ENCODE measurements at regions not wholly inside any gene's neighbourhood (a gene's known extent, or its start where the extent isn't known, plus 50 kb on each side); places are given as distances from the start of the nearest gene placed in this dataset.

DNA sequence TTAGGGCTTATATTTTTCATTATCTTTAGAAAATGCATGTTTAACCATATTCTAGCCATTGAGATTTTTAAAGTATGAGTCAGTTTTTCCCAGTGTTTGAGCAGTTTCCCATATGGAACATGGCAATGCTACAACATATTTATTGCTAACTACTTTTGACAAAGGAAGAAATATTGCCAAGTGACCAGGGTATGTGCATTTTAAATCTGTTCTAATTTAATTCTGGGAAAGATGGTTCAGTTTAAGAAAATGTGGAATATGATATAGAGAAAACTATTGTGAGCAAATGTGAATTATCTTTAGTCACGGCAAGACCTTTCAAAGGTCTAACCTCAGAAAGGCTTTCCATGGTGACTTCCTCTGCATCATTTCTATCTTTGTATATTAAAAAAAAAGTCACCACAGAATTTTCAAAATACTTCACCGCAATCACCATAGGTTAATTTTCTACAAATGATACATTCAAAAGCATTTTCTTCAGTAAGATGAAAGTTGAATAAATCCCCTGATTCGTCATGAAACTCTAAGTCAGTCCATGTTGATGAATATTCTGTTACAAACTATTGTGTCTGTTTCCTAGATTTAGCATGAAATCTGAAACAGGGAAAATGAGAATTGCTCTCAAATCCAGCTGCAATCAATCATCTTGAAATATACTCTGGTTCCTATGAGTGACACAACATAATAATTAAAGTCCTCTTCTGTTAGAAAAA, 2349.0 kb upstream of the TENM3 start:
- FAIRE-seq: no peak

DNA sequence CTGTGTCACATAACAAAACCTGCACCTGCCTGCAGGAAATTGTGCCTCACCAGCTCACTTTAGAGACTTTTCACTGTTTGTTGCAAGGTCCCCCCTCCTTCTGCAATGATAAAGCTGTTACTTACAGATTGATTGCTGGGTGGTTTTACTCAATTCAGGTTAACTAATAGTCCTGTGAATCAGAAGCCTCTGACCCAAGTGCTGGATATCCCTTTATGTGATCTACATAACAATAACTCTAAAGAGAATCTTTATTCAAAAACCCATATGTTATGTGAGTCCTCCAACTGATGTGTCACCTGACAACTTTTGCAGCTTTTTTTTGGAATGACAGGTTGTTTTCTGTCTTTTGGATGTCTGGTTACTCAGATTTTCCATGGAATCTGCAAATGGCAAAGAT, 2323.6 kb upstream of the TENM3 start:
- no peak for FAIRE-seq
- no peak for DNase-seq (ENCODE audit: extremely low spot score, insufficient read length, low read depth)

More for the DNA sequence above, 2349.0 kb upstream of the TENM3 start:
- DNase-seq (ENCODE audit: extremely low spot score, insufficient read length, low read depth): no peak

GRCh38 chr4:179927473-179927872, 2315.7 kb upstream of the TENM3 start:
- DNase-seq (ENCODE audit: extremely low spot score, insufficient read length, low read depth) (no peak), FAIRE-seq (no peak)

- no peak for FAIRE-seq
- DNase-seq (ENCODE audit: extremely low spot score, insufficient read length, low read depth): no peak
Measured at GRCh38 chr4:179941911-179942310, 2301.3 kb upstream of the TENM3 start.

DNA sequence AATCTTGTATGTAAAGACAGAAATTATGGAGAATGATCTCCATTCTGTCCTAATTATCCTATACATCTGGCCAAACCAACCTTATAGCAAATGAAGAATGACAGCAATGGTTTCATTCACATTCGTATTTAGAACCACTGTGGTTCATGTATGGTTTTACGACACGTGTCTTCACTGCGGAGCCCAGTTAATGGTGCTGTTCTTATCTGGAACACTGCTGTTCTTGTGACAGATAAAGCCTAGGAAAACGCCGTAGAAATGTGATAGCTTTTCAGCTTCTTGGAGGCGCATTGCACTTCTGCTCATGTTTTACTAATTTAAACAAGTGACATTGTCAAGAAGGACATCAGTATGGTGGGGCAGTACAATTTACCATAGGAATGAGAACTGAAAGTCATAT, 2266.4 kb upstream of the TENM3 start:
- no peak for DNase-seq (ENCODE audit: extremely low spot score, insufficient read length, low read depth)
- FAIRE-seq: no peak

- FAIRE-seq (no peak), DNase-seq (ENCODE audit: extremely low spot score, insufficient read length, low read depth) (no peak)
Measured at GRCh38 chr4:179977378-179977777, 2265.8 kb upstream of the TENM3 start.

DNA sequence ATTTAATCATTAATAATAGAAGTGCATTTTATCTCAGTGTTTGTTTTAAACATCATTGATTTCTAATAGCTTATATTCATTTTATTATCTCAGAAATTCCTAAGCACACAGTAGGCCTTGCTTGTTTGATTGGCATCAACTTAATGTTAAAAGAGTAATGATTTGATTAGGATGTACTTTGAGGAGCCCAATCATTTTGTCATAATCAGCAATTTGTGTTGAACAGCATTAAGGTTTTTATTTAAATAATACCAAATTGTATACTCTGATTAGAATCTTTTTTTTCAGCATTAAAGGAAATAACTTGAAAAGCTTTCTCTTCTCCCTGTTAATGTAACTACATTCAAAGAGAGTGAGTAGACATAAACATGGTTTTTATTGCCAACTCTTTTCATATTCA, 2262.0 kb upstream of the TENM3 start:
- FAIRE-seq: no peak
- no peak for DNase-seq (ENCODE audit: extremely low spot score, insufficient read length, low read depth)

GRCh38 chr4:179989975-179990374, 2253.2 kb upstream of the TENM3 start:
- FAIRE-seq (no peak), DNase-seq (ENCODE audit: extremely low spot score, insufficient read length, low read depth) (no peak)

DNA sequence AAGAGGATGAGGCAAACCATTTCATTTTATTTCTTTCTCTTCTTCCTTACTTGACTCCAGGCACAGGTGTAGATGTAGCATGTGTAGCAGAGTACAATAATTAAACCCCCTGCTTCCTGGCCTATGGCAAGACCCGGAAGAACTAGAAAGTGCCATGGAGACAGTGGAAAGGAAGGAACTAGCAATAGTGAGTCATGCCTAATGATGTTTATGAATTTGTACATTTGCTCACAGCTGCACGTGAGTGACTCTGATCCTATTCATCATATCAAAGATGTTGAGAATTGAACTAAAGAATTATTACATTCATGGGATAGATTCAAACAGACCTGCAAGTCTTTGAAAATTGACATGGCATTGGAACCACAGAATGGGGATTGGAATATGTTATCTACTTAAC, 2233.9 kb upstream of the TENM3 start:
- DNase-seq (ENCODE audit: extremely low spot score, insufficient read length, low read depth) (no peak), FAIRE-seq (no peak)

DNA sequence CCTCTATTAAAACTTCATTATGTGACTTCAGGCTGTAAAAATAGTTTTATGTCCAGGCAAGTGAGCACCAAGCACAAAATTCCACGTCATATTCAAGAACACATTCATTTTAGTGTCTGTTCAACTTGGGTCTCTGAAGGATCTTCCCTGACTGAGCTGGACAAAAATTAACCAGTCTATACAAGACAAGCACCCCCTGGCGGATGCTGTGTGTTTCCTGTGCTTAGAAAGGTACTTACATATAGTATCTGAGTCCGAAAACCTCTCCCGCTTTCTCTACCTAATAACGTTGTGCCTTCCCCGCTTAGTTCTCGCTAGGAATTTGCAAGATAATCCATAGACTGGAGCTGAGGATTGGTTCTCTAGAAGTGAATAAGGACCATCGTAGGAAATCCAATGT, 2214.5 kb upstream of the TENM3 start:
- no peak for DNase-seq (ENCODE audit: extremely low spot score, insufficient read length, low read depth)
- no peak for FAIRE-seq

- DNase-seq (ENCODE audit: extremely low spot score, insufficient read length, low read depth) (no peak), FAIRE-seq (no peak)
Measured at GRCh38 chr4:180031330-180031729, 2211.9 kb upstream of the TENM3 start.

- no peak for FAIRE-seq
- no peak for DNase-seq (ENCODE audit: extremely low spot score, insufficient read length, low read depth)
Measured at GRCh38 chr4:180041576-180041975, 2201.6 kb upstream of the TENM3 start.

DNA sequence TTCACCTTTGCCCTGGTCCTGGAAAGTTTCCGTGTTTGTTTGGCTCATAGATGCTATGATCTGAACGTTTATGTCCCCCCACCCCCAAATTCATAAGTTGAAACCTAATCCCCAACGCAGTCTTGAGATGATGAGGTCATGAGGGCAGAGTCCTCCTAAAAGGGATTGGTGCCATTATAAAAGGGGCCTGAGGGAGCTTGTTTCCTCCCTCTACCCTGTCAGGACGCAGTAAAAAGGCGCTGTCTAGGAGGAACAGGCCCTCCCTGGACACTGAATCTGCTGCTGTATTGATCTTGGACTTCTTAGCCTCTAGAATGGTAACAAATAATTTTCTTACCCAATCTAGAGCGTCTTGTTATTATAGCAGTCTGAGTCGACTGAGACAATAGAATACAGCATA, 2190.6 kb upstream of the TENM3 start:
- no peak for FAIRE-seq

DNA sequence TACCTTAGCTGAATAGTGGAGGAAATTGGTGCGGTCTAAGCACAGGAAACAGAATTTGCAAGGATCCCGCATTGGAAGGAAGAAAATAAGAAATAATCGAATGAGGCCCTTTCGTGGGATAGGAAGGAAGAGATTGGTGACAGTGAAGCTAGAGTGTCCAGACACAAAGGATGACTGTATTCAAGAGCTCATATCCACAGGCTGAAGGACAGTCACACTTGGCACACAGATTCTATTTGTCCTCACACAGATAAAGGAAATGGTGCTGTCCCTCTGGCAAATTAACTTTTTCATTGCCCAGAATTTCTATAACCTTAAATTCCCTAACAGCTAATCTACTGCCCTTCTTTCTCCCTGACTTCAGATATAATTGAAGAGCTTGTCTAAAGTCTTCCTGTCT, 2188.9 kb upstream of the TENM3 start:
- no peak for DNase-seq (ENCODE audit: extremely low spot score, insufficient read length, low read depth)

More for the DNA sequence above, 2190.6 kb upstream of the TENM3 start:
- no peak for DNase-seq (ENCODE audit: extremely low spot score, insufficient read length, low read depth)

GRCh38 chr4:180057299-180057721, 2185.9 kb upstream of the TENM3 start:
- DNase-seq (ENCODE audit: extremely low spot score, insufficient read length, low read depth): no peak
- no peak for FAIRE-seq

More for the DNA sequence above, 2188.9 kb upstream of the TENM3 start:
- no peak for FAIRE-seq

GRCh38 chr4:180057891-180058671, 2185.1 kb upstream of the TENM3 start:
- no peak for FAIRE-seq
- no peak for DNase-seq (ENCODE audit: extremely low spot score, insufficient read length, low read depth)

- FAIRE-seq: no peak
- no peak for DNase-seq (ENCODE audit: extremely low spot score, insufficient read length, low read depth)
Measured at GRCh38 chr4:180058691-180059215, 2184.4 kb upstream of the TENM3 start.

DNA sequence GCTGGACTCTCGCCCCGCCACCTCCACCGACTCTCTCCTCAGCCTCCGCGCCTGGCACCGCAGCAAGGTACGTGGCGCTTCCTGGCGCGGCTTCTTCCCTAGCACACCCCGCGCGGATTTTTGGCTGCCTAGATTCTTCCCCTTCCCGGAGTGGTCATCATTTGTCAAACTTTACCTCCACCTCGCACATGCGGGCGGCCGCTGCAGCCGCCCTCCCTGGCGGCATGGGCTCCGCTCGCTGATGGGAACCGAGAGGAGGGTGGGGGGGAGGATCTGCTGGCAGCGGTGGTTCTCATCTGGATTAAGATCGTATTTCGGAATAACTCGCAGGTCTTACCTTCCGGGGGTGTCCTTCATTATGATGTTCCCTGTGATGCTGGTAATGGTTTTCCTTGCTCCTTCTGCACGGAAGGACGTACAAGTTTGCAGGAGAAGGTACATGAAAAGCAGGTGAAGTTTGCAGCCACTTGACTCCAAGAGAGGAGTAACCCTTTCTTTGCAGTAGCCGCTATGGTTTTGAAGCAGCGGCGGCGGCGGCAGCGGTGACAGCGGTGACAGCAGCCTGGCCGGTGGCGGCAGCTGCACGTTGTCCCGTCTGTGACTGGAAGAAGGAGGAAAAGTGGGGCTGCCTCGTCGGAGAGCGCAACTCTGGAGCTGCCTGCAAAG, 2183.9 kb upstream of the TENM3 start:
- DNase-seq (ENCODE audit: extremely low spot score, insufficient read length, low read depth) (no peak), FAIRE-seq (no peak)

GRCh38 chr4:180060159-180060889, 2182.9 kb upstream of the TENM3 start:
- no peak for FAIRE-seq
- no peak for DNase-seq (ENCODE audit: extremely low spot score, insufficient read length, low read depth)

DNA sequence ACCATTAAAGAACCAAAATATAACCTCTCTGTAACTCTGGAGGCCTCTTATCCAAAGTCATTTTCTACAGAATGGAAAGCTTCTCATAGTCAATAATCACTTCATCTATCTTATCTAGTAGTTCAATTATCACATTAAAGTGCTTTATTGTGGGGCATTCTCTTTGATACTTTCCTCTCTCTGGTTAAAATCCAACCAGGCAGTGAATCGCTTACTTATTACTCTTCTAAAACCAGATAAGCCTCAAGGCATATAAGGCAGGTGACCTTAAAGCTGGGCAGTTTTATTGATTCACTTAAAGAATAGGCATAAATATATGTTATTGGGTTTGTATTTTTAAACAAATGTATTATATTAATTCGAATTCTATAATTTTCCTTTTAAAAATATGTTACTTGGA, 2162.1 kb upstream of the TENM3 start:
- DNase-seq (ENCODE audit: extremely low spot score, insufficient read length, low read depth): no peak
- FAIRE-seq: no peak
